OCI-M1 (cell line): ENCODE measurements at regions not wholly inside any gene's neighbourhood (a gene's known extent, or its start where the extent isn't known, plus 50 kb on each side); places are given as distances from the start of the nearest gene placed in this dataset.

Experiments
- DNase-seq: peaks from one replicate; lab custom pipeline; 2025; lab: John Stamatoyannopoulos, UW

DNA sequence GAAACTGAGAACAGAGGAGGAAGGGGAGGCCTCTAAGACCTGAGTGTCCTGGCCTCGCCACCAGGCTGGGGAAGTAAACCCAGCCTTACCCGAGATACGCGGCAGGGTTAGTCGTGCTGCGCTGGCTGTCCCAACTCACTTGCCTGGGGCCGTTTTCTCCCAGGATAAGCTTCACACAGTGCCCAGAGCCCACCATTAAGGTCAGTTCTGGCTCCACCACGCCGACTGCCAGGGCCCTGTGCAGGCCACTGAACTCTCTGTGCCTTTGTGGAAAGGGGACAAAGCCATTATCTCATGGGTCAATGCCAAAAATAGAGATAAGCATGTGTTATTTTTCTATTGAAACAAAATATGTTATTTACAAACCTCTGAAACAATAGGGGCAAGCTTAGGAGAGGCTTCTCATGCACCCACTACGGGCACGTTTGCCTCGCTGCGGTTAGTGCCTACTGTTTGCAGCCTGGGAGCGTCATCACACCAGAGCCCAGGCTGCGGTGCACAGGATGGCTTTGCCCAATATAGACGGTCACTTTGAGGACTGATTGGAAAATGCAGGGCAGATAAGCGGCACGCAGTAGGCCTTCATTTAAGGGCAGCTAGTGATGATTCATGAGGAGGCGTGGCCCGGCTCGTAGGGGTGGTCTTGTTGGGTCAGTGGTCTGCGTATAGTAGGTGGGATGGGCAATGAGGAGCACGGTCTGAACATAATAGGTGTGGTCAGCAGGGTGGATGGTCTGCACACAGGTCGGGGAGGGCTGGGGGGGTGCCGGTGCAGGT, 242.1 kb downstream of the GLI2 start:
- no peak for DNase-seq

DNA sequence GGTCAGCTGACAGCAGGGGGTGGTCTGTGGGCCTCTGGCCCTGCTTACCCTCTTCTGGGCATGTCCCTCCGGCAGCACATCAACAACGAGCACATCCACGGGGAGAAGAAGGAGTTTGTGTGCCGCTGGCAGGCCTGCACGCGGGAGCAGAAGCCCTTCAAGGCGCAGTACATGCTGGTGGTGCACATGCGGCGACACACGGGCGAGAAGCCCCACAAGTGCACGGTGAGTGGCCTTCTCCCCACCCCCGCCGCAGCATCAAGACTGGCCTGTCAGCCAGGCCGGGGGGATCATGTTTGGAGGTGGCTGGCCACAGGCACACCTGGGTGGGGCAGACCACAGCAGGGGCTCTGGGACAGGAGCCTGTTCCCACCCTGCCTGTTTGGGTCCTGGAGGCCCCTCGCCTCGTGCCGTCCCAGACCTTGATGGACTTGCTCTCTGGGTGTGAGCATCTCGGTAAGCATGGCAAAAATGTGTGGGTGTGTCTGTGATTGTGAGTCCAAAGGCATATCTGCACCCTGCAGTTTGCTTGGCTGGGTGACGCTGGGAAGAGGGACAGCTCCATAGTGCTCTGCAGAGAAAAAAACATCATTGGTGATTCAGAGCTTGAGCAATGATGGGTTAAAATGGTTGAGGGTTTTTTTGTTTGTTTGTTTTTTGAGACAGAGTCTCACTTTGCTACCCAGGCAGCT, 242.8 kb downstream of the GLI2 start:
- DNase-seq, result no peak

- no peak for DNase-seq
Measured at GRCh38 chr2:120979398-120979797, 243.7 kb downstream of the GLI2 start.

- no peak for DNase-seq
Measured at GRCh38 chr2:120979921-120980320, 244.3 kb downstream of the GLI2 start.

- DNase-seq, result no peak
Measured at GRCh38 chr2:120981443-120981842, 245.8 kb downstream of the GLI2 start.

DNA sequence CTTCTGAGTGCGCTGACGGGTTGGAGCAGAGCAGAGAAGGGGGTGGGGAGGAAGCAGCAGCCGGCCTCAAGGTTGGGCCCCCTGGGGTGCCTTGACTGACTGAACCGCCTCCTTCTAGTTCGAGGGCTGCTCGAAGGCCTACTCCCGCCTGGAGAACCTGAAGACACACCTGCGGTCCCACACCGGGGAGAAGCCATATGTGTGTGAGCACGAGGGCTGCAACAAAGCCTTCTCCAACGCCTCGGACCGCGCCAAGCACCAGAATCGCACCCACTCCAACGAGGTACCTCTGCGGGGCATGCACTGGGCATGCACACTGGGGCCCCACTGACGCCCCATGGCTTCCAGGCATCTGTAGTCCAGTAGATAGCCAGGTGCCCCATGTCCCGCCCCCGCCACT, 246.9 kb downstream of the GLI2 start:
- DNase-seq, result no peak

- no peak for DNase-seq
Measured at GRCh38 chr2:120983344-120983743, 247.7 kb downstream of the GLI2 start.

DNA sequence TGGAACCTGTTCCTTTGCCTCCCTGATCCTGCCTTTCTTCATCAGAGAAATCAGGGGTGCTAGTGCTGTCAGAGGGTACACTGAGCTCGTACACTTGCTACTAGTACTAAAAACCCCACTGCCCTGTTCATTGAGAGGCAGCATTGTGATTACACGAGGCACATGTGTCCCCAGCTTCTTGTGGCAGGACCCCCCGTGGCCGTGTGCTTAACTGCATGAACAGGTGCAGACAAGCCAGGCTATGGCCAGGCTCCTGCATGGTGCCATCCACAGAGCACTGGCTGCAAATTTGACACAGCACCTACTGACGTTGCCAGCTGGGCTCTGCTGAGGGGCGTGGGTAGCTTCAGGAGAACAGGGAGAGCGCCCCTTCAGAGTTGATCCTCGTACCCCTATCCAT, 248.4 kb downstream of the GLI2 start:
- DNase-seq, result no peak

DNA sequence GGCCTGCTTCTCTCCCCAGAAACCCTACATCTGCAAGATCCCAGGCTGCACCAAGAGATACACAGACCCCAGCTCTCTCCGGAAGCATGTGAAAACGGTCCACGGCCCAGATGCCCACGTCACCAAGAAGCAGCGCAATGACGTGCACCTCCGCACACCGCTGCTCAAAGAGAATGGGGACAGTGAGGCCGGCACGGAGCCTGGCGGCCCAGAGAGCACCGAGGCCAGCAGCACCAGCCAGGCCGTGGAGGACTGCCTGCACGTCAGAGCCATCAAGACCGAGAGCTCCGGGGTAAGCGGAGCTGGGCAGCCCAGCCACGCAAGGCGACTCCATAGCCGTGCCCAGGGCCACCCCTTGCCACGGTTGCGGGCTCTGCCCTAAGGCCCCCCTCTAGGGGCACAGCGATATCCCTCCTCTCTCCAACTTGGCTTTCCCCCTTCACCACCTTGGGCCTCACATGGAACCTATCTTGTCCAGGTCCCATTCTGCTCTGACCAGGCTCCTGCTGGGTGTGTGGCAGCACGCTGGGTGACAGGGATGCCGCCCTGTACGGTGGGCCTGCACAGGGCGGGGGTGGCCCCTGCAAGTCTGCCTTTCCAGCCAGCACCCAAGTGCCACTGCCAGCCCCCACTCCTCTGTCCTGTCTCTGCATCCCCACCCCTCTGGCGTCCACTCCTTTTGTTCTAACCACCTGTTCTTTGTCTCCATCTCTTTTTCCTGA, 248.9 kb downstream of the GLI2 start:
- no peak for DNase-seq

DNA sequence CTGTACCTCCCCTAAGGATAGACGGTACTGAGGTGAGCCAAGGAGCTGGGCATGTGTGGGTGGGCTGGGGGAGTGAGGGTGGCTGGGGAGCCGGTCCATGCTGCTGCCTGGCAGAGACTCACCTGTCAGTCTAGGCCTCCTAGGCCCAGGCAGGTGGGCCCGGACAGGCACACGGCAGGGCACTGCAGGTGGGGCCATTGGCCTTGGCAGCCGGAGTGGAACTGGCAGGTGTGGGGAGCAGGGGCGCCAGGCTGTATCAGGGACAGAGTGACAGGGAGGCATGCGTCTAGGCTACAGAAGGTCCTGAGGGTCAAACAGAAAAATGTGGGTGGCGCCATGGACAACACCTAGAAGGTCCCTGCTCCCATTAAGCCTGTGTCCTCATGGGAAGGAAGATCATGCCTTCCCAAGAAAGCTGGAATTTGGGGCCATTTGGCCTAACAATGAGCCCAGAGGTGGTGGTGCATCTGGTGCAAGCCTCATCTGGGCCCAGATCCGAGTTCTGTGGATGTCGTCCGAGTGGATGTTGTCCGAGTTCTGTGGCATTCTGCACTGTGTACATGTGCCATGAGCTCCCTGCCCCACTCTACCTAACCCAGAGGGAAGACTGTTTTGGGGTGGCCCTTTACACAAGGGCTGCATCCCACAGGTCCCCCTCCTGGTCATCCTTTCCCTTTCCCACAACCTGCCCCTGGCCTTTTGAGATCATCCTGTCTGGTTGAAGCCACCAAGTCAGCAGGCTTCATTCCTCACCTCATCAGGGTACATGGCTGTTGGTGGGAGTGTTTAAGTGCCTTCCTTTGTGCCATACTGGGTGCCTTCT, 249.7 kb downstream of the GLI2 start:
- DNase-seq, result no peak

DNA sequence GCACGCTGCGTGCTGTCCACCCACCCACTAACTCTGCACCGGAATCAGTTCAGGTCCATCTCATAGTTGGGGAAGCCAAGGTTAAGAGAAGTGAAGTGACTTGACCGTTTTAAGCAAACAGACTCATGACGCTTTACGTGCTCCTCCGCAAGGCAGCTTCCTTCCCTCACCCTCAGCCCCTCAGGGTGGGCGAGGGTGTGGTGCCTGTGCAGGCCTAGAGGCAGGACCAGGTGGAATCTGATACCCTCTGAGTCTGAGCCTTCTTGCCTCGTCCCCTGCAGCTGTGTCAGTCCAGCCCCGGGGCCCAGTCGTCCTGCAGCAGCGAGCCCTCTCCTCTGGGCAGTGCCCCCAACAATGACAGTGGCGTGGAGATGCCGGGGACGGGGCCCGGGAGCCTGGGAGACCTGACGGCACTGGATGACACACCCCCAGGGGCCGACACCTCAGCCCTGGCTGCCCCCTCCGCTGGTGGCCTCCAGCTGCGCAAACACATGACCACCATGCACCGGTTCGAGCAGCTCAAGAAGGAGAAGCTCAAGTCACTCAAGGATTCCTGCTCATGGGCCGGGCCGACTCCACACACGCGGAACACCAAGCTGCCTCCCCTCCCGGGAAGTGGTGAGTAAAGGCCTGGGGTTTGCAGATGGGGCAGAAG, 250.5 kb downstream of the GLI2 start:
- DNase-seq, result no peak

DNA sequence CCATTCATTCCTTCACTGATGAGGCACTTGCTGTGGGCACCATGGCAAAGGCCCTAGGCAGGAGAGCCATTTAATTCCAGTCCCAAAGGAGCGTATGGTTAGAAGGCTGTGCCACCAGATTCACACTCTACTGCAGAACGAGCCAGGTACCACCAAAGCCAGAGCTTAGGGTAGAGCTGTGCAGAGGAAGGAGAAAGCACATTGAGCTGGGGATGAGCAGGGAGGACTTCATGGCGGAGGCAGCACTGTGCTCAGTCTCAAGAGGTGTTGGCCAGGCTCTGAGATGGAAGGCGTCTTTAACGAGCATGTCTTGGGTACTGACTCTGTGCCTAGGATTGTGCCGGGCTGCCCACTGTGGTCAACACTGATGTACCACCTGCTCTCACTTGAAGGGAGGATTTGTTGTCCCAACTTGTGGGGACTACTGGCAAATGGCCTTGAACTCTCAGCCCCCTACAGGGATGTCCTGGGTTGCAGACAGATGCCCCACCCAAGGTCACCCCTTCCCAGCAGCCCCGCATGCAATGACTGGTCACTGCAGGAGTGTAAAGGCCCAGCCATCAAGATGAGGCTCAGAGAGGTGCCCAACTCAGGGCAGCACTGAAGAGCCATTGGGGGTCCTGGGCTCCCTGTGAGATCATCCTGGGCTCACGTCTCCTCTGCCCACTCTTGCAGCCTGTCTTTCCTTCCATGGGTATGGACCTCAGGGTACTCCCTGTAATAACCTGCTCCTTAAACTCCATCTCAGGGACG, 251.4 kb downstream of the GLI2 start:
- no peak for DNase-seq

DNA sequence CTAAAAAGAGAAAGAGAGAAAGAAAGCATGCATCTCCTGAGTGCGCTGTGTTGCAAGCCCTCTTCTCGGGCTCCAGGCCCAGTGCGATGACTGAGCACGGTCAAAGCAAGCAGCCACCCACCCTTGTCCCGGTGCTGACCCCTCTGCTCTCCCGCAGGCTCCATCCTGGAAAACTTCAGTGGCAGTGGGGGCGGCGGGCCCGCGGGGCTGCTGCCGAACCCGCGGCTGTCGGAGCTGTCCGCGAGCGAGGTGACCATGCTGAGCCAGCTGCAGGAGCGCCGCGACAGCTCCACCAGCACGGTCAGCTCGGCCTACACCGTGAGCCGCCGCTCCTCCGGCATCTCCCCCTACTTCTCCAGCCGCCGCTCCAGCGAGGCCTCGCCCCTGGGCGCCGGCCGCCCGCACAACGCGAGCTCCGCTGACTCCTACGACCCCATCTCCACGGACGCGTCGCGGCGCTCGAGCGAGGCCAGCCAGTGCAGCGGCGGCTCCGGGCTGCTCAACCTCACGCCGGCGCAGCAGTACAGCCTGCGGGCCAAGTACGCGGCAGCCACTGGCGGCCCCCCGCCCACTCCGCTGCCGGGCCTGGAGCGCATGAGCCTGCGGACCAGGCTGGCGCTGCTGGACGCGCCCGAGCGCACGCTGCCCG, 252.5 kb downstream of the GLI2 start:
- DNase-seq, result no peak

GRCh38 chr2:120988700-120989511, 253.2 kb downstream of the GLI2 start:
- DNase-seq, result no peak

- no peak for DNase-seq
Measured at GRCh38 chr2:120989512-120990441, 254.1 kb downstream of the GLI2 start.

DNA sequence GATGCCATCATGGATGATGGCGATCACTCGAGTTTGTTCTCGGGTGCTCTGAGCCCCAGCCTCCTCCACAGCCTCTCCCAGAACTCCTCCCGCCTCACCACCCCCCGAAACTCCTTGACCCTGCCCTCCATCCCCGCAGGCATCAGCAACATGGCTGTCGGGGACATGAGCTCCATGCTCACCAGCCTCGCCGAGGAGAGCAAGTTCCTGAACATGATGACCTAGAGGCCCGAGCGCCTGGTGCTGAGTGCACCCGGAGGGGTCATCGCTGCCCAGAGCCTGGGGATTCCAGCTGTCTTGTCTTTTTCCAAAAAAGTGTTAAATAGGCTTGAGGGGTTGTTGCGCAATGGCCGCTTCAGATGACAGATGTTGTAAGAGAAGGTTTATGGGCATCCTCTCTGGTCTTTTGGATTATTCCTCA, 254.8 kb downstream of the GLI2 start:
- no peak for DNase-seq

- DNase-seq, result no peak
Measured at GRCh38 chr2:120991441-120991840, 255.8 kb downstream of the GLI2 start.

GRCh38 chr2:120992791-120993555, 257.3 kb downstream of the GLI2 start:
- DNase-seq, result no peak
